ENCODE measurements at regions not wholly inside any gene's neighbourhood (a gene's known extent, or its start where the extent isn't known, plus 50 kb on each side); places are given as distances from the start of the nearest gene placed in this dataset.

DNA sequence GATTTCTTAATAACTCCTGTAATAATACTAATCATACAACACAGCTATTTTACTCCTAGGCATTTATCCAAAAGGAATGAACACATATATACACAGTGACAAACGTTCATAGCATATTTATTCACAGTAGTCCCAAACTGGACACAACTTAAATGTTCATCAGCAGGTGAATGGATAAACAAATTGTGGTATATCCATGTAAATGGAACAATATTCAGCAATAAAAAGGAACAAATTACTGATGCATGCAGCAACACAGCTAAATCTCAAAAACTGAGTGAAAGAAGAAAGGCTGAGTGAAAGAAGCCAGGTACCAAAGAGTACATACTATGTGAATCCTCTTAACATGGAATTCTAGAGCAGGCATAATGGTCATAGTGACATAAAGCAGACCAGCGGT is 242.7 kb upstream of the USP24 start:
- Histone ChIP-seq H3K4me1 (ENCODE audit: control insufficient read depth, insufficient read depth, low read length) (no peaks in the 10 kb centered on the region), H3K9ac (ENCODE audit: control insufficient read depth, insufficient read depth, low read length) (no peak overlapping the region), H3K27me3 (replicated peaks in 1 of 2; ENCODE audit: control insufficient read depth in 2 of 2, insufficient read depth in 2 of 2, low read length in 1 of 2) (no peaks in the 10 kb centered on the region), H3K9me3 (replicated peaks; ENCODE audit: control insufficient read depth, insufficient read depth, low read length) (no peaks in the 10 kb centered on the region), H3K4me3 (no peak overlapping the region), H2AFZ (ENCODE audit: control insufficient read depth, low read depth, low read length) (no peak overlapping the region), H3K79me2 (ENCODE audit: control insufficient read depth, insufficient read depth, low read length) (no peaks in the 10 kb centered on the region), H3K36me3 (ENCODE audit: control insufficient read depth in 2 of 2, insufficient read depth in 2 of 2, low read length in 1 of 2) (no peaks in the 10 kb centered on the region), H3K4me2 (ENCODE audit: control insufficient read depth, insufficient read depth) (no peak overlapping the region), H3K27ac (ENCODE audit: control insufficient read depth, insufficient read depth) (no peak overlapping the region), H4K20me1 (ENCODE audit: control insufficient read depth, insufficient read depth) (no peaks in the 10 kb centered on the region)
- no TSS peak for BruUV-seq (replicated peaks)
- ChIA-PET SMC1A (ENCODE audit: uncharacterized antibody, unreplicated experiment) (no interaction called here), POLR2A (no interaction called here), RAD21 (ENCODE audit: unreplicated experiment) (no interaction called here), CTCF (no interaction called here)
- in situ Hi-C loops (cut with MboI) (no loop called here), intact Hi-C loops (cut with micrococcal nuclease; ENCODE audit: unreplicated experiment) (no loop called here)
- FAIRE-seq, result no peak
- 2% methylated on average over 2 of the region's 2 CpGs for whole genome bisulfite sequencing (ENCODE audit: insufficient coverage, insufficient replicate concordance, low lambda C conversion rate, missing lambda C conversion rate)
- TF ChIP-seq, protein P1, sequence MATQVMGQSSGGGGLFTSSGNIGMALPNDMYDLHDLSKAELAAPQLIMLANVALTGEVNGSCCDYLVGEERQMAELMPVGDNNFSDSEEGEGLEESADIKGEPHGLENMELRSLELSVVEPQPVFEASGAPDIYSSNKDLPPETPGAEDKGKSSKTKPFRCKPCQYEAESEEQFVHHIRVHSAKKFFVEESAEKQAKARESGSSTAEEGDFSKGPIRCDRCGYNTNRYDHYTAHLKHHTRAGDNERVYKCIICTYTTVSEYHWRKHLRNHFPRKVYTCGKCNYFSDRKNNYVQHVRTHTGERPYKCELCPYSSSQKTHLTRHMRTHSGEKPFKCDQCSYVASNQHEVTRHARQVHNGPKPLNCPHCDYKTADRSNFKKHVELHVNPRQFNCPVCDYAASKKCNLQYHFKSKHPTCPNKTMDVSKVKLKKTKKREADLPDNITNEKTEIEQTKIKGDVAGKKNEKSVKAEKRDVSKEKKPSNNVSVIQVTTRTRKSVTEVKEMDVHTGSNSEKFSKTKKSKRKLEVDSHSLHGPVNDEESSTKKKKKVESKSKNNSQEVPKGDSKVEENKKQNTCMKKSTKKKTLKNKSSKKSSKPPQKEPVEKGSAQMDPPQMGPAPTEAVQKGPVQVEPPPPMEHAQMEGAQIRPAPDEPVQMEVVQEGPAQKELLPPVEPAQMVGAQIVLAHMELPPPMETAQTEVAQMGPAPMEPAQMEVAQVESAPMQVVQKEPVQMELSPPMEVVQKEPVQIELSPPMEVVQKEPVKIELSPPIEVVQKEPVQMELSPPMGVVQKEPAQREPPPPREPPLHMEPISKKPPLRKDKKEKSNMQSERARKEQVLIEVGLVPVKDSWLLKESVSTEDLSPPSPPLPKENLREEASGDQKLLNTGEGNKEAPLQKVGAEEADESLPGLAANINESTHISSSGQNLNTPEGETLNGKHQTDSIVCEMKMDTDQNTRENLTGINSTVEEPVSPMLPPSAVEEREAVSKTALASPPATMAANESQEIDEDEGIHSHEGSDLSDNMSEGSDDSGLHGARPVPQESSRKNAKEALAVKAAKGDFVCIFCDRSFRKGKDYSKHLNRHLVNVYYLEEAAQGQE (IDR thresholded peaks at IDR 0.05; ENCODE audit: low read depth, low read length), result no peak
- TF ChIP-seq, protein P2, sequence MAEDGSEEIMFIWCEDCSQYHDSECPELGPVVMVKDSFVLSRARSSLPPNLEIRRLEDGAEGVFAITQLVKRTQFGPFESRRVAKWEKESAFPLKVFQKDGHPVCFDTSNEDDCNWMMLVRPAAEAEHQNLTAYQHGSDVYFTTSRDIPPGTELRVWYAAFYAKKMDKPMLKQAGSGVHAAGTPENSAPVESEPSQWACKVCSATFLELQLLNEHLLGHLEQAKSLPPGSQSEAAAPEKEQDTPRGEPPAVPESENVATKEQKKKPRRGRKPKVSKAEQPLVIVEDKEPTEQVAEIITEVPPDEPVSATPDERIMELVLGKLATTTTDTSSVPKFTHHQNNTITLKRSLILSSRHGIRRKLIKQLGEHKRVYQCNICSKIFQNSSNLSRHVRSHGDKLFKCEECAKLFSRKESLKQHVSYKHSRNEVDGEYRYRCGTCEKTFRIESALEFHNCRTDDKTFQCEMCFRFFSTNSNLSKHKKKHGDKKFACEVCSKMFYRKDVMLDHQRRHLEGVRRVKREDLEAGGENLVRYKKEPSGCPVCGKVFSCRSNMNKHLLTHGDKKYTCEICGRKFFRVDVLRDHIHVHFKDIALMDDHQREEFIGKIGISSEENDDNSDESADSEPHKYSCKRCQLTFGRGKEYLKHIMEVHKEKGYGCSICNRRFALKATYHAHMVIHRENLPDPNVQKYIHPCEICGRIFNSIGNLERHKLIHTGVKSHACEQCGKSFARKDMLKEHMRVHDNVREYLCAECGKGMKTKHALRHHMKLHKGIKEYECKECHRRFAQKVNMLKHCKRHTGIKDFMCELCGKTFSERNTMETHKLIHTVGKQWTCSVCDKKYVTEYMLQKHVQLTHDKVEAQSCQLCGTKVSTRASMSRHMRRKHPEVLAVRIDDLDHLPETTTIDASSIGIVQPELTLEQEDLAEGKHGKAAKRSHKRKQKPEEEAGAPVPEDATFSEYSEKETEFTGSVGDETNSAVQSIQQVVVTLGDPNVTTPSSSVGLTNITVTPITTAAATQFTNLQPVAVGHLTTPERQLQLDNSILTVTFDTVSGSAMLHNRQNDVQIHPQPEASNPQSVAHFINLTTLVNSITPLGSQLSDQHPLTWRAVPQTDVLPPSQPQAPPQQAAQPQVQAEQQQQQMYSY (CRISPR knock-in tag; IDR thresholded peaks at IDR 0.05), result no peak
- TF ChIP-seq CBX5 (IDR thresholded peaks at IDR 0.05; ENCODE audit: low read depth) (no peak), NRF1 (conservative IDR thresholded peaks at IDR 0.05; ENCODE audit: low read depth, low read length) (no peak), RUNX3 (IDR thresholded peaks at IDR 0.05; ENCODE audit: low read length) (no peak), RCOR1 (conservative IDR thresholded peaks at IDR 0.05; ENCODE audit: low read depth, low read length) (no peak)
- ATAC-seq, result no peak
- no peak for DNase-seq (ENCODE audit: low read depth, low spot score)
